ENCODE measurements at regions not wholly inside any gene's neighbourhood (a gene's known extent, or its start where the extent isn't known, plus 50 kb on each side); places are given as distances from the start of the nearest gene placed in this dataset.

GRCh38 chr2:41160439-41160838 lies 708.5 kb upstream of the SLC8A1 start:
- TF ChIP-seq, protein P1, sequence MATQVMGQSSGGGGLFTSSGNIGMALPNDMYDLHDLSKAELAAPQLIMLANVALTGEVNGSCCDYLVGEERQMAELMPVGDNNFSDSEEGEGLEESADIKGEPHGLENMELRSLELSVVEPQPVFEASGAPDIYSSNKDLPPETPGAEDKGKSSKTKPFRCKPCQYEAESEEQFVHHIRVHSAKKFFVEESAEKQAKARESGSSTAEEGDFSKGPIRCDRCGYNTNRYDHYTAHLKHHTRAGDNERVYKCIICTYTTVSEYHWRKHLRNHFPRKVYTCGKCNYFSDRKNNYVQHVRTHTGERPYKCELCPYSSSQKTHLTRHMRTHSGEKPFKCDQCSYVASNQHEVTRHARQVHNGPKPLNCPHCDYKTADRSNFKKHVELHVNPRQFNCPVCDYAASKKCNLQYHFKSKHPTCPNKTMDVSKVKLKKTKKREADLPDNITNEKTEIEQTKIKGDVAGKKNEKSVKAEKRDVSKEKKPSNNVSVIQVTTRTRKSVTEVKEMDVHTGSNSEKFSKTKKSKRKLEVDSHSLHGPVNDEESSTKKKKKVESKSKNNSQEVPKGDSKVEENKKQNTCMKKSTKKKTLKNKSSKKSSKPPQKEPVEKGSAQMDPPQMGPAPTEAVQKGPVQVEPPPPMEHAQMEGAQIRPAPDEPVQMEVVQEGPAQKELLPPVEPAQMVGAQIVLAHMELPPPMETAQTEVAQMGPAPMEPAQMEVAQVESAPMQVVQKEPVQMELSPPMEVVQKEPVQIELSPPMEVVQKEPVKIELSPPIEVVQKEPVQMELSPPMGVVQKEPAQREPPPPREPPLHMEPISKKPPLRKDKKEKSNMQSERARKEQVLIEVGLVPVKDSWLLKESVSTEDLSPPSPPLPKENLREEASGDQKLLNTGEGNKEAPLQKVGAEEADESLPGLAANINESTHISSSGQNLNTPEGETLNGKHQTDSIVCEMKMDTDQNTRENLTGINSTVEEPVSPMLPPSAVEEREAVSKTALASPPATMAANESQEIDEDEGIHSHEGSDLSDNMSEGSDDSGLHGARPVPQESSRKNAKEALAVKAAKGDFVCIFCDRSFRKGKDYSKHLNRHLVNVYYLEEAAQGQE (IDR thresholded peaks at IDR 0.05; ENCODE audit: insufficient read depth in 1 of 2, low read depth in 2 of 2, low read length in 2 of 2): no peak
- no peak for TF ChIP-seq SIN3A (IDR thresholded peaks at IDR 0.05; ENCODE audit: borderline replicate concordance, insufficient read depth, low read length)
